ENCODE measurements at regions not wholly inside any gene's neighbourhood (a gene's known extent, or its start where the extent isn't known, plus 50 kb on each side); places are given as distances from the start of the nearest gene placed in this dataset.

GRCh38 chr12:23423796-23424195 lies 525.7 kb downstream of the SOX5 start:
- H3K27me3 ChIP-seq (ENCODE audit: control insufficient read depth, extremely low read depth, insufficient read depth, low read length), result no peaks in the 10 kb centered on the region
- H3K4me1 ChIP-seq (ENCODE audit: control insufficient read depth, extremely low read depth, insufficient read depth, low read length), result no peaks in the 10 kb centered on the region
- DNase-seq (ENCODE audit: low read depth, low spot score), result no peak
- H4K20me1 ChIP-seq (ENCODE audit: control insufficient read depth, extremely low read depth, insufficient read depth, low read length), result no peaks in the 10 kb centered on the region
- FAIRE-seq, result no peak
- no peak overlapping the region for H3K4me2 ChIP-seq (ENCODE audit: control insufficient read depth, extremely low read depth, insufficient read depth, low read depth, low read length)
- H3K4me3 ChIP-seq (ENCODE audit: control insufficient read depth in 2 of 3, extremely low read depth in 1 of 3, insufficient read depth in 2 of 3, low read depth in 1 of 3, low read length in 3 of 3), result no peak overlapping the region
- H2AFZ ChIP-seq (ENCODE audit: control insufficient read depth, low read length), result no peak overlapping the region
- no peak for TF ChIP-seq CTCF (optimal IDR thresholded peaks at IDR 0.05 in 1 of 3, IDR thresholded peaks at IDR 0.05 in 1 of 3, conservative IDR thresholded peaks at IDR 0.05 in 1 of 3; ENCODE audit: extremely low read depth in 1 of 3, insufficient read depth in 2 of 3, low read length in 3 of 3)
- TF ChIP-seq EZH2 (IDR thresholded peaks at IDR 0.05; ENCODE audit: low read length), result no peak
- no peak overlapping the region for H3K9ac ChIP-seq (ENCODE audit: control insufficient read depth, extremely low read depth, insufficient read depth, low read length)
- no peaks in the 10 kb centered on the region for H3K36me3 ChIP-seq (ENCODE audit: control insufficient read depth in 2 of 2, extremely low read depth in 1 of 2, insufficient read depth in 2 of 2, low read length in 2 of 2)
- no peak overlapping the region for H3K27ac ChIP-seq (ENCODE audit: control insufficient read depth, insufficient read depth, low read length)
- H3K79me2 ChIP-seq (ENCODE audit: control insufficient read depth, insufficient read depth, low read length), result no peaks in the 10 kb centered on the region
- no peaks in the 10 kb centered on the region for H3K9me3 ChIP-seq (ENCODE audit: control insufficient read depth, low read depth, low read length)
- dilution Hi-C loops (cut with MboI; ENCODE audit: extremely low pct_ligation_motif_present, low sequenced_read_pairs), result no loop called here
- H3K9me1 ChIP-seq (ENCODE audit: control insufficient read depth, extremely low read depth, insufficient read depth, low read length), result no peaks in the 10 kb centered on the region

- DNase-seq (ENCODE audit: low read depth, low spot score), result no peak
- no peak for TF ChIP-seq CTCF (optimal IDR thresholded peaks at IDR 0.05 in 1 of 3, IDR thresholded peaks at IDR 0.05 in 1 of 3, conservative IDR thresholded peaks at IDR 0.05 in 1 of 3; ENCODE audit: extremely low read depth in 1 of 3, insufficient read depth in 2 of 3, low read length in 3 of 3)
- TF ChIP-seq EZH2 (IDR thresholded peaks at IDR 0.05; ENCODE audit: low read length), result no peak
- Histone ChIP-seq H3K27me3 (ENCODE audit: control insufficient read depth, extremely low read depth, insufficient read depth, low read length) (no peaks in the 10 kb centered on the region), H3K79me2 (ENCODE audit: control insufficient read depth, insufficient read depth, low read length) (no peaks in the 10 kb centered on the region), H3K9ac (ENCODE audit: control insufficient read depth, extremely low read depth, insufficient read depth, low read length) (no peak overlapping the region), H3K4me2 (ENCODE audit: control insufficient read depth, extremely low read depth, insufficient read depth, low read depth, low read length) (no peak overlapping the region), H3K27ac (ENCODE audit: control insufficient read depth, insufficient read depth, low read length) (no peak overlapping the region), H4K20me1 (ENCODE audit: control insufficient read depth, extremely low read depth, insufficient read depth, low read length) (no peaks in the 10 kb centered on the region), H3K9me3 (ENCODE audit: control insufficient read depth, low read depth, low read length) (no peaks in the 10 kb centered on the region), H2AFZ (ENCODE audit: control insufficient read depth, low read length) (no peak overlapping the region), H3K4me3 (ENCODE audit: control insufficient read depth in 2 of 3, extremely low read depth in 1 of 3, insufficient read depth in 2 of 3, low read depth in 1 of 3, low read length in 3 of 3) (no peak overlapping the region), H3K36me3 (ENCODE audit: control insufficient read depth in 2 of 2, extremely low read depth in 1 of 2, insufficient read depth in 2 of 2, low read length in 2 of 2) (no peaks in the 10 kb centered on the region), H3K9me1 (ENCODE audit: control insufficient read depth, extremely low read depth, insufficient read depth, low read length) (no peaks in the 10 kb centered on the region), H3K4me1 (ENCODE audit: control insufficient read depth, extremely low read depth, insufficient read depth, low read length) (no peaks in the 10 kb centered on the region)
- dilution Hi-C loops (cut with MboI; ENCODE audit: extremely low pct_ligation_motif_present, low sequenced_read_pairs), result no loop called here
- no peak for FAIRE-seq
These were observed 524.8 kb downstream of the SOX5 start for GRCh38 chr12:23424685-23425084.

Measured in keratinocyte (primary cell).